ENCODE measurements at regions not wholly inside any gene's neighbourhood (a gene's known extent, or its start where the extent isn't known, plus 50 kb on each side); places are given as distances from the start of the nearest gene placed in this dataset.

DNA sequence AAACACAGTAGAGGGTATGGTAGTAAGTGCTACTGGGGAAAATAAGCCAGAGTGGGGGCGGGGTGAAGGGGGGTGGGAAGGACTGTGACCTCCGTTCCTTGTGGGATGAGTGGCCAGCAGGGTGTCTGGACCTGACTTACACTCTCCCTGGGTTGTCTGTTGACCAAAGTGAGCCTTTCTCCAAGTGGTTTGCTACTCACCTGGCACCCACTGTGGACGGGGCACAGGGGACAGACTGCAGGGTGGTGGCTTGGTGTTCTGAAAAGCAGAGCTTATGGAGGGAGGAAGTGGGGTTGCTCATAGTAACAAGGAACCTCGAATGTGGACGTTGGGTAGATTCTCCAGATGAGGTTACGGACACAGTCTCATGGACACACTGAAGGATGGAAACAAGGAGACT is 94.4 kb upstream of the VRK1 start:
- no TSS peak for BruUV-seq (replicated peaks)

More for the DNA sequence above, 94.4 kb upstream of the VRK1 start:
- ATAC-seq (no peak), DNase-seq (ENCODE audit: extremely low read depth in 1 of 4, low spot score in 3 of 4) (no peak), FAIRE-seq (no peak)
- CTCF ChIA-PET (ENCODE audit: low intra/inter-chr PET ratio) = no interaction called here
- H3K4me2 ChIP-seq (ENCODE audit: insufficient read depth, low read length) = no peak overlapping the region
- H3K9me3 ChIP-seq (replicated peaks; ENCODE audit: control insufficient read depth, insufficient read depth, low read depth, low read length) = 0 out of 2 replicates have a peak, but pooled peaks cover 2% of the 10 kb centered on the region
- no peaks in the 10 kb centered on the region for H4K20me1 ChIP-seq (replicated peaks; ENCODE audit: control insufficient read depth, insufficient read depth, low read length)
- H3K9me1 ChIP-seq (ENCODE audit: control insufficient read depth, insufficient read depth, low read length) = no peaks in the 10 kb centered on the region
- H3K9ac ChIP-seq (ENCODE audit: insufficient read depth in 1 of 2, low read depth in 2 of 2, low read length in 2 of 2) = no peak overlapping the region
- peaks cover 35 to 51% of the 10 kb centered on the region in 2 experiments for H3K27me3 ChIP-seq (ENCODE audit: control insufficient read depth in 2 of 2, insufficient read depth in 2 of 2, low read length in 2 of 2)
- H3K36me3 ChIP-seq (ENCODE audit: control insufficient read depth, insufficient read depth, low read length) = no peaks in the 10 kb centered on the region
- no peak for TF ChIP-seq FOS (IDR thresholded peaks at IDR 0.05; ENCODE audit: extremely low read depth, insufficient read length)
- TF ChIP-seq, protein P1, sequence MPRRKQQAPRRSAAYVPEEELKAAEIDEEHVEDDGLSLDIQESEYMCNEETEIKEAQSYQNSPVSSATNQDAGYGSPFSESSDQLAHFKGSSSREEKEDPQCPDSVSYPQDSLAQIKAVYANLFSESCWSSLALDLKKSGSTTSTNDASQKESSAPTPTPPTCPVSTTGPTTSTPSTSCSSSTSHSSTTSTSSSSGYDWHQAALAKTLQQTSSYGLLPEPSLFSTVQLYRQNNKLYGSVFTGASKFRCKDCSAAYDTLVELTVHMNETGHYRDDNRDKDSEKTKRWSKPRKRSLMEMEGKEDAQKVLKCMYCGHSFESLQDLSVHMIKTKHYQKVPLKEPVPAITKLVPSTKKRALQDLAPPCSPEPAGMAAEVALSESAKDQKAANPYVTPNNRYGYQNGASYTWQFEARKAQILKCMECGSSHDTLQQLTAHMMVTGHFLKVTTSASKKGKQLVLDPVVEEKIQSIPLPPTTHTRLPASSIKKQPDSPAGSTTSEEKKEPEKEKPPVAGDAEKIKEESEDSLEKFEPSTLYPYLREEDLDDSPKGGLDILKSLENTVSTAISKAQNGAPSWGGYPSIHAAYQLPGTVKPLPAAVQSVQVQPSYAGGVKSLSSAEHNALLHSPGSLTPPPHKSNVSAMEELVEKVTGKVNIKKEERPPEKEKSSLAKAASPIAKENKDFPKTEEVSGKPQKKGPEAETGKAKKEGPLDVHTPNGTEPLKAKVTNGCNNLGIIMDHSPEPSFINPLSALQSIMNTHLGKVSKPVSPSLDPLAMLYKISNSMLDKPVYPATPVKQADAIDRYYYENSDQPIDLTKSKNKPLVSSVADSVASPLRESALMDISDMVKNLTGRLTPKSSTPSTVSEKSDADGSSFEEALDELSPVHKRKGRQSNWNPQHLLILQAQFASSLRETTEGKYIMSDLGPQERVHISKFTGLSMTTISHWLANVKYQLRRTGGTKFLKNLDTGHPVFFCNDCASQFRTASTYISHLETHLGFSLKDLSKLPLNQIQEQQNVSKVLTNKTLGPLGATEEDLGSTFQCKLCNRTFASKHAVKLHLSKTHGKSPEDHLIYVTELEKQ (CRISPR knock-in tag; IDR thresholded peaks at IDR 0.05) = no peak
- TF ChIP-seq DDX20 (tag; IDR thresholded peaks at IDR 0.05; ENCODE audit: low read depth) = no peak
- no peak for TF ChIP-seq MED1 (CRISPR knock-in tag; IDR thresholded peaks at IDR 0.05; ENCODE audit: borderline replicate concordance)
- no peak for TF ChIP-seq MAZ (CRISPR knock-in tag; conservative IDR thresholded peaks at IDR 0.05 in 1 of 2, IDR thresholded peaks at IDR 0.05 in 1 of 2)
- TF ChIP-seq CC2D1A (IDR thresholded peaks at IDR 0.05) = no peak
- no peak for TF ChIP-seq LEF1 (IDR thresholded peaks at IDR 0.05)
- no peak for TF ChIP-seq STAG1 (CRISPR knock-in tag; IDR thresholded peaks at IDR 0.05; ENCODE audit: borderline replicate concordance)
- TF ChIP-seq, protein P2, sequence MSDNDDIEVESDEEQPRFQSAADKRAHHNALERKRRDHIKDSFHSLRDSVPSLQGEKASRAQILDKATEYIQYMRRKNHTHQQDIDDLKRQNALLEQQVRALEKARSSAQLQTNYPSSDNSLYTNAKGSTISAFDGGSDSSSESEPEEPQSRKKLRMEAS (CRISPR knock-in tag; IDR thresholded peaks at IDR 0.05) = no peak
- in situ Hi-C loops (cut with MboI) (no loop called here), intact Hi-C loops (cut with micrococcal nuclease) (no loop called here)
- no peaks in the 10 kb centered on the region for H3K79me2 ChIP-seq (ENCODE audit: control insufficient read depth, insufficient read depth, low read length)
- H3K27ac ChIP-seq (ENCODE audit: extremely low read depth, low read depth, low read length) = no peak overlapping the region
- POLR2A ChIA-PET = no interaction called here
- WGBS (ENCODE audit: insufficient coverage, low coverage, missing lambda C conversion rate) = 4% methylated on average over 6 of the region's 6 CpGs
- no peaks in the 10 kb centered on the region for H3K4me1 ChIP-seq (replicated peaks in 1 of 2; ENCODE audit: control insufficient read depth in 2 of 2, insufficient read depth in 2 of 2, low read length in 2 of 2)
- H3K4me3 ChIP-seq = no peak overlapping the region
- H2AFZ ChIP-seq (ENCODE audit: low read depth, low read length) = no peak overlapping the region

Measured in K562 (cell line).